ENCODE measurements at regions not wholly inside any gene's neighbourhood (a gene's known extent, or its start where the extent isn't known, plus 50 kb on each side); places are given as distances from the start of the nearest gene placed in this dataset.

DNA sequence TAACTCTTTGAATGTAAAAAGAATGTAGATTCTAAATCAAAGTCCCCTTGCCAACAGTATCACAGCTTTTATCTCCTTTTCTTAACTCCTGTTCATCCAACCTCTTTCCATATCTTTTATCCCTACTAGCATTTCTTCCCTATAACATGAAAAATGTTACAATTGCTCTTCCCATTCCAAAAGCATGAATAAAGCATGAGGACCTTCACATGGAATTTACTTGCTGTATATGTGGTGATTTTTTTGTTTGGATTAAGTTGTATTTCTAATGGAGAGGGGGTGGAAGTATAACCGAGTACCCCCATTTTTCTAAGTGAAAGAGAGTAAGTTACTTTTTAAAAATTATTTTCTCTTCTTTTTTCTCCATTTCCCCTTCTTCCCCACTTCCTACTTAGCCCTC, 94.9 kb upstream of the RBBP8 start:
- no peak overlapping the region for H3K4me3 ChIP-seq (ENCODE audit: low read depth, low read length)
- DNase-seq (ENCODE audit: low read depth): no peak
- TF ChIP-seq, protein P1, sequence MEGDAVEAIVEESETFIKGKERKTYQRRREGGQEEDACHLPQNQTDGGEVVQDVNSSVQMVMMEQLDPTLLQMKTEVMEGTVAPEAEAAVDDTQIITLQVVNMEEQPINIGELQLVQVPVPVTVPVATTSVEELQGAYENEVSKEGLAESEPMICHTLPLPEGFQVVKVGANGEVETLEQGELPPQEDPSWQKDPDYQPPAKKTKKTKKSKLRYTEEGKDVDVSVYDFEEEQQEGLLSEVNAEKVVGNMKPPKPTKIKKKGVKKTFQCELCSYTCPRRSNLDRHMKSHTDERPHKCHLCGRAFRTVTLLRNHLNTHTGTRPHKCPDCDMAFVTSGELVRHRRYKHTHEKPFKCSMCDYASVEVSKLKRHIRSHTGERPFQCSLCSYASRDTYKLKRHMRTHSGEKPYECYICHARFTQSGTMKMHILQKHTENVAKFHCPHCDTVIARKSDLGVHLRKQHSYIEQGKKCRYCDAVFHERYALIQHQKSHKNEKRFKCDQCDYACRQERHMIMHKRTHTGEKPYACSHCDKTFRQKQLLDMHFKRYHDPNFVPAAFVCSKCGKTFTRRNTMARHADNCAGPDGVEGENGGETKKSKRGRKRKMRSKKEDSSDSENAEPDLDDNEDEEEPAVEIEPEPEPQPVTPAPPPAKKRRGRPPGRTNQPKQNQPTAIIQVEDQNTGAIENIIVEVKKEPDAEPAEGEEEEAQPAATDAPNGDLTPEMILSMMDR (IDR thresholded peaks at IDR 0.05; ENCODE audit: low read depth, low read length, missing control alignments): no peak

DNA sequence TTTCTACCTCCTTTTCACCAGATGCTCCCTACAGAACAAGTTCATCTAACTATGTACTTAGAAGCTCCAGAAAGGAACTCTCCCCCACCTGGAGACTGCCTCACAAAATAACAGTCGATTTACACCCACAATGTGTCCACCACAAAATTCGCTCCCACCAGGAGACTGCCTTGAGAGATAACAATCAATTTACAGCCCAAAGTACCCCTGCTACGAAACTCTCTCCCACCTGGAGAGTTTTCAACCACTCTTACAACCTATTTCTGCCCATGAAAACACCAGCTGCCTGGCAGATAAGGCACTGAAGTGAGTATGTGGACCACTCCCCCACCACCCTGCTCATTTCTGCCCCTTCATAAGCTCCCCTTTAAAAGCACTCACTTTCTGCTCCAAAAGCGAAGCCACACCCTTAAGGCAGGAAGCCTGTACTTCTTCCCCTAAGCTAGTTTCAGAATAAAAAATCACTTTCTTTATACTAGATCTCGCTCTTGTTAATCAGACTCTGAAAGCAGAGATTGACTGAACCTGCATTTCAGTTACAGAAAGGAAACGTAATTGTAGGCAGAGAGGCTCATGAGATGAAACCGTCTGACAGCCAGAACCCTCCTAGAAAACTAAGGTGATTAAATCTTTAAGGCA, 94.4 kb upstream of the RBBP8 start:
- no peak overlapping the region for H3K4me3 ChIP-seq (ENCODE audit: low read depth, low read length)
- DNase-seq (ENCODE audit: low read depth): peak; percentile 16

DNA sequence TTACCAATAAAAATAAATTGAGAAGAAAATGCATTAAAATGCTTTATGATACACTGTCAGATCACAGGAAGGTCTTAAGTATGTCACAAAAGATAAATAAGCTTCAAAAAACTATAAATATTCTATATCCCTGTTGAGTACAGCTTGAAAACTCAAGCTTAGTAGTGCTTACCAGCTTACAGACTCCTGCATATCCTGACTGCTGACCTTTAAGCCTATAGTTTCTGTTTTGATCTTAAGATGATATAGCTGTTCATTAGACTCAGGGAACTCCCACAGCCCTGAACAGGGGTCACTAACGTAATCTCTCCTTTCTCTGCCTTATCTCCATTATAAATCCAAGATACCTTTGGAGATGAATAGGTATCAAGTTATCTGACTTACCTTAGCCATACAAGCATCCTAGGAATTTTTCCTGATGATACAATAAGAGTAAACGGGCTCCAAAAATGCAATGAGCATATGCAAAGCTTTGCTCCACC, 93.7 kb upstream of the RBBP8 start:
- DNase-seq (ENCODE audit: low read depth): no peak
- TF ChIP-seq, protein P1 (IDR thresholded peaks at IDR 0.05; ENCODE audit: low read depth, low read length, missing control alignments): no peak
- no peak overlapping the region for H3K4me3 ChIP-seq (ENCODE audit: low read depth, low read length)

More for the DNA sequence above, 94.4 kb upstream of the RBBP8 start:
- TF ChIP-seq, protein P1 (IDR thresholded peaks at IDR 0.05; ENCODE audit: low read depth, low read length, missing control alignments): no peak

GRCh38 chr18:22840606-22841144, 92.5 kb upstream of the RBBP8 start:
- TF ChIP-seq, protein P1 (IDR thresholded peaks at IDR 0.05; ENCODE audit: low read depth, low read length, missing control alignments): no peak
- H3K4me3 ChIP-seq (ENCODE audit: low read depth, low read length): no peak overlapping the region
- DNase-seq (ENCODE audit: low read depth): no peak

DNA sequence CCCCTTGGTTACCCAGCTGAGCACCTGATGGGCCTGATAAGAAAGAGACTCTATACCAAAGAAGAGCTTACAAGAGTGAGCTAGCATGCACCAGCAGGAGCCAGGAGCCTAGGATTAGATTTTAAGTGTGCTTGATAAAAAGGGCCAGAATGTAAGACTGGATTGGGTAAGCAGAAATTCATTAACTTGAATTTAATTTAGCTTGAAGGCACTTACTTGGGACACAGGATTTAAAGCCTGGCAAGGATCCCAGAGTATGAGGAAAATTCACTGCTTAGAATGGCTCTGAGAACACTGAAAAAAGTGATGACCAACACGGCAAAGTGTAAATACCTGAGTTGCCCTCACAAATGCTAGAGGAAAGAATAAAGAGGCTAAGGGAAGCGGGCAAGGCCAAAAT, 91.3 kb upstream of the RBBP8 start:
- H3K4me3 ChIP-seq (ENCODE audit: low read depth, low read length): no peak overlapping the region
- DNase-seq (ENCODE audit: low read depth): no peak
- TF ChIP-seq, protein P1 (IDR thresholded peaks at IDR 0.05; ENCODE audit: low read depth, low read length, missing control alignments): no peak

DNA sequence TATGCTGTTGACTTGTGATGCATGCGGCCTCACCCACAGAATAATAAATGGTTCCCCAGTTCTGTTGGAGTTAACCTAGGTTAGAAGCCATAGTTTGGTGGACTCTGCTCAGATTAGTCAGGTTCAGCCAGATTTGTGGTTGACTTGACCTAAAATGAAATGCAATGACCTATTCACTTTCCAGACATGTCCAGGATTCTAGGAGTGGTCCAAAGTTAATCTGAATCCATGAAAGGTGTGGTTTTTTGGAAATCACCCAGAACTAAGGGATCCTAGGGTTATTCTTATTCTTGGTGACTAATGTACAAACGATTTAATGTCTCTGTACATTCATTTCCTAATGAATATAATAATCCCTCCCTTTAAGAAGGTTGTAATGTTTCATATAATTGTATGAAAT, 88.9 kb upstream of the RBBP8 start:
- no peak overlapping the region for H3K4me3 ChIP-seq (ENCODE audit: low read depth, low read length)
- no peak for DNase-seq (ENCODE audit: low read depth)
- TF ChIP-seq, protein P1 (IDR thresholded peaks at IDR 0.05; ENCODE audit: low read depth, low read length, missing control alignments): no peak

GRCh38 chr18:22844628-22845027, 88.5 kb upstream of the RBBP8 start:
- TF ChIP-seq, protein P1 (IDR thresholded peaks at IDR 0.05; ENCODE audit: low read depth, low read length, missing control alignments): no peak
- DNase-seq (ENCODE audit: low read depth): no peak
- H3K4me3 ChIP-seq (ENCODE audit: low read depth, low read length): no peak overlapping the region

All from GM12864 (cell line).